GM23338 (cell line): ENCODE measurements at regions not wholly inside any gene's neighbourhood (a gene's known extent, or its start where the extent isn't known, plus 50 kb on each side); places are given as distances from the start of the nearest gene placed in this dataset.

Experiments
- CREB1 ChIP-seq: fragments of 250-450 bp; sonication (Bioruptor Pico); IDR thresholded peaks from 2 replicates; pipeline ENCODE4 v1.5.0; 2020; ENCODE audit warnings: low read depth, mild to moderate bottlenecking, moderate library complexity
- EZH2 ChIP-seq: fragments of 200-600 bp; sonication (generic); IDR thresholded peaks from one replicate; pipeline ENCODE4 v1.8.0; 2017; ENCODE audit warnings: antibody characterized with exemption, mild to moderate bottlenecking, low read depth; ENCODE audit not compliant: unreplicated experiment
- EZH2phosphoT487 ChIP-seq: fragments of 200-600 bp; sonication (generic); IDR thresholded peaks from one replicate; pipeline ENCODE4 v1.8.1; 2018; ENCODE audit warnings: antibody characterized with exemption; ENCODE audit not compliant: unreplicated experiment
- JUNB ChIP-seq: IDR thresholded peaks from one replicate; pipeline ENCODE4 v1.6.1; 2016; ENCODE audit warnings: antibody characterized with exemption; ENCODE audit not compliant: unreplicated experiment
- NANOG ChIP-seq: IDR thresholded peaks from 2 replicates; pipeline ENCODE4 v1.6.1; 2016; ENCODE audit warnings: antibody characterized with exemption, borderline replicate concordance
- POLR2AphosphoS5 ChIP-seq: IDR thresholded peaks from 2 replicates; pipeline ENCODE4 v1.6.1; 2016; ENCODE audit warnings: antibody characterized with exemption, low read depth
- STAT1 ChIP-seq: IDR thresholded peaks from one replicate; pipeline ENCODE4 v1.6.1; 2016; ENCODE audit warnings: antibody characterized with exemption; ENCODE audit not compliant: unreplicated experiment
- ZNF331 ChIP-seq: fragments of 250-450 bp; sonication (Bioruptor Pico); IDR thresholded peaks from 2 replicates; pipeline ENCODE4 v1.5.0; 2020; ENCODE audit warnings: low read depth, mild to moderate bottlenecking, moderate library complexity
- TF ChIP-seq, protein P1 (sequence below), 2 experiments: fragments of 200-600 bp in 1 of 2; sonication (generic) in 1 of 2; conservative IDR thresholded peaks; 2 replicates each; pipeline versions ENCODE4 v1.5.1 to v1.6.1; 2016 to 2017; ENCODE audit warnings: antibody characterized with exemption in 2 of 2, low read depth in 2 of 2, mild to moderate bottlenecking in 2 of 2, moderate library complexity in 1 of 2
- TF ChIP-seq, protein P2 (sequence below): IDR thresholded peaks from one replicate; pipeline ENCODE4 v1.6.1; 2018; ENCODE audit warnings: antibody characterized with exemption; ENCODE audit not compliant: unreplicated experiment
- TF ChIP-seq, protein P3 (sequence below): IDR thresholded peaks from 2 replicates; pipeline ENCODE4 v1.6.1; 2016; ENCODE audit warnings: antibody characterized with exemption

DNA sequence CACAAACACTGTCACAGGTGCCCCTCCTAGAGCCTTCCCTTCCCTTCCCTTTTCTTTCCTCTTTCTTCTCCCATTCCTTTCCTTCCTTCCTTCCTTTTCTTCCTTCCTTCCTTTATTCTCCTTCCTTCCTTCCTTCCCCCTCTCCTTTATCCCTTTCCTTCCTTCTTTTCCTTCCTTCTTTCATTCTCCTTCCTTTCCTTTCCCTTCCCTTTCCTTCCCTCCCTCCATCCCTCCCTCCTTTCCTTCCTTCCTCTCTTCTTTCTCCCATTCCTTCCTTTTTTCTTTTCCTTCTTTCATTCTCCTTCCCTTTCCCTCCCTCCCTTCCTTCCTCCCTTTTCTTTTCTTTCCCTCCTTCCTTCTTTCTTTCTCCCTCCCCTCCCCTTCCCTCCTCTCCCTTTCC, 170.0 kb downstream of the ENGASE start:
- TF ChIP-seq, protein P1, sequence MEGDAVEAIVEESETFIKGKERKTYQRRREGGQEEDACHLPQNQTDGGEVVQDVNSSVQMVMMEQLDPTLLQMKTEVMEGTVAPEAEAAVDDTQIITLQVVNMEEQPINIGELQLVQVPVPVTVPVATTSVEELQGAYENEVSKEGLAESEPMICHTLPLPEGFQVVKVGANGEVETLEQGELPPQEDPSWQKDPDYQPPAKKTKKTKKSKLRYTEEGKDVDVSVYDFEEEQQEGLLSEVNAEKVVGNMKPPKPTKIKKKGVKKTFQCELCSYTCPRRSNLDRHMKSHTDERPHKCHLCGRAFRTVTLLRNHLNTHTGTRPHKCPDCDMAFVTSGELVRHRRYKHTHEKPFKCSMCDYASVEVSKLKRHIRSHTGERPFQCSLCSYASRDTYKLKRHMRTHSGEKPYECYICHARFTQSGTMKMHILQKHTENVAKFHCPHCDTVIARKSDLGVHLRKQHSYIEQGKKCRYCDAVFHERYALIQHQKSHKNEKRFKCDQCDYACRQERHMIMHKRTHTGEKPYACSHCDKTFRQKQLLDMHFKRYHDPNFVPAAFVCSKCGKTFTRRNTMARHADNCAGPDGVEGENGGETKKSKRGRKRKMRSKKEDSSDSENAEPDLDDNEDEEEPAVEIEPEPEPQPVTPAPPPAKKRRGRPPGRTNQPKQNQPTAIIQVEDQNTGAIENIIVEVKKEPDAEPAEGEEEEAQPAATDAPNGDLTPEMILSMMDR (conservative IDR thresholded peaks at IDR 0.05; ENCODE audit: low read depth in 2 of 2) = no peak
- TF ChIP-seq STAT1 (no peak), EZH2phosphoT487 (no peak), POLR2AphosphoS5 (no peak), EZH2 (no peak), ZNF331 (CRISPR knock-in tag) (no peak), JUNB (no peak), CREB1 (CRISPR knock-in tag) (no peak), NANOG (no peak)
- TF ChIP-seq, protein P2, sequence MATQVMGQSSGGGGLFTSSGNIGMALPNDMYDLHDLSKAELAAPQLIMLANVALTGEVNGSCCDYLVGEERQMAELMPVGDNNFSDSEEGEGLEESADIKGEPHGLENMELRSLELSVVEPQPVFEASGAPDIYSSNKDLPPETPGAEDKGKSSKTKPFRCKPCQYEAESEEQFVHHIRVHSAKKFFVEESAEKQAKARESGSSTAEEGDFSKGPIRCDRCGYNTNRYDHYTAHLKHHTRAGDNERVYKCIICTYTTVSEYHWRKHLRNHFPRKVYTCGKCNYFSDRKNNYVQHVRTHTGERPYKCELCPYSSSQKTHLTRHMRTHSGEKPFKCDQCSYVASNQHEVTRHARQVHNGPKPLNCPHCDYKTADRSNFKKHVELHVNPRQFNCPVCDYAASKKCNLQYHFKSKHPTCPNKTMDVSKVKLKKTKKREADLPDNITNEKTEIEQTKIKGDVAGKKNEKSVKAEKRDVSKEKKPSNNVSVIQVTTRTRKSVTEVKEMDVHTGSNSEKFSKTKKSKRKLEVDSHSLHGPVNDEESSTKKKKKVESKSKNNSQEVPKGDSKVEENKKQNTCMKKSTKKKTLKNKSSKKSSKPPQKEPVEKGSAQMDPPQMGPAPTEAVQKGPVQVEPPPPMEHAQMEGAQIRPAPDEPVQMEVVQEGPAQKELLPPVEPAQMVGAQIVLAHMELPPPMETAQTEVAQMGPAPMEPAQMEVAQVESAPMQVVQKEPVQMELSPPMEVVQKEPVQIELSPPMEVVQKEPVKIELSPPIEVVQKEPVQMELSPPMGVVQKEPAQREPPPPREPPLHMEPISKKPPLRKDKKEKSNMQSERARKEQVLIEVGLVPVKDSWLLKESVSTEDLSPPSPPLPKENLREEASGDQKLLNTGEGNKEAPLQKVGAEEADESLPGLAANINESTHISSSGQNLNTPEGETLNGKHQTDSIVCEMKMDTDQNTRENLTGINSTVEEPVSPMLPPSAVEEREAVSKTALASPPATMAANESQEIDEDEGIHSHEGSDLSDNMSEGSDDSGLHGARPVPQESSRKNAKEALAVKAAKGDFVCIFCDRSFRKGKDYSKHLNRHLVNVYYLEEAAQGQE = no peak
- TF ChIP-seq, protein P3, sequence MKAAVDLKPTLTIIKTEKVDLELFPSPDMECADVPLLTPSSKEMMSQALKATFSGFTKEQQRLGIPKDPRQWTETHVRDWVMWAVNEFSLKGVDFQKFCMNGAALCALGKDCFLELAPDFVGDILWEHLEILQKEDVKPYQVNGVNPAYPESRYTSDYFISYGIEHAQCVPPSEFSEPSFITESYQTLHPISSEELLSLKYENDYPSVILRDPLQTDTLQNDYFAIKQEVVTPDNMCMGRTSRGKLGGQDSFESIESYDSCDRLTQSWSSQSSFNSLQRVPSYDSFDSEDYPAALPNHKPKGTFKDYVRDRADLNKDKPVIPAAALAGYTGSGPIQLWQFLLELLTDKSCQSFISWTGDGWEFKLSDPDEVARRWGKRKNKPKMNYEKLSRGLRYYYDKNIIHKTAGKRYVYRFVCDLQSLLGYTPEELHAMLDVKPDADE = no peak
